ENCODE measurements at regions not wholly inside any gene's neighbourhood (a gene's known extent, or its start where the extent isn't known, plus 50 kb on each side); places are given as distances from the start of the nearest gene placed in this dataset.

DNA sequence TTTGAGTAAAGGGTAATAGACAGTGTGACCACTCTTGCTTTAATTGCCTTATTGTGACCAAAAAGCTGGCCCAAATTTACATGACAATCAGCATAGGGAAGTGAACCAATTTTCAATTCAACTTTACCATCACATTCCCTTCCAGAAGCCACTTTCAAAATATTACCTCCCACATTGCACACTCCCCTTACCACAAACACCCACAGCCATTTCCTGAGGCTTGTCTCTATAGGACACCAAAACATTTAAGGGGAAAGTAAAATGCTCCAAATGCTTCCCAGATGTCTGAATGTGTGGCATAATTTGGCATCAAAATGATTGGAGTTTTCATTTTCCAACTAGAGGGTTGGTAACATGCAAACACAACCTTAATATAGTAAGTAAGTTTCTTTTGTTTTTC lies 616.1 kb downstream of the SLC4A3 start:
- no peak for DNase-seq (ENCODE audit: extremely low spot score)
- POLR2A ChIA-PET: no interaction called here
- CTCF ChIA-PET: interaction anchor here (1.4 kb wide), 1 partner anchor 24 kb away, joined by 3 read pairs; no protein-coding TSS in a partner anchor
- TF ChIP-seq, protein P1, sequence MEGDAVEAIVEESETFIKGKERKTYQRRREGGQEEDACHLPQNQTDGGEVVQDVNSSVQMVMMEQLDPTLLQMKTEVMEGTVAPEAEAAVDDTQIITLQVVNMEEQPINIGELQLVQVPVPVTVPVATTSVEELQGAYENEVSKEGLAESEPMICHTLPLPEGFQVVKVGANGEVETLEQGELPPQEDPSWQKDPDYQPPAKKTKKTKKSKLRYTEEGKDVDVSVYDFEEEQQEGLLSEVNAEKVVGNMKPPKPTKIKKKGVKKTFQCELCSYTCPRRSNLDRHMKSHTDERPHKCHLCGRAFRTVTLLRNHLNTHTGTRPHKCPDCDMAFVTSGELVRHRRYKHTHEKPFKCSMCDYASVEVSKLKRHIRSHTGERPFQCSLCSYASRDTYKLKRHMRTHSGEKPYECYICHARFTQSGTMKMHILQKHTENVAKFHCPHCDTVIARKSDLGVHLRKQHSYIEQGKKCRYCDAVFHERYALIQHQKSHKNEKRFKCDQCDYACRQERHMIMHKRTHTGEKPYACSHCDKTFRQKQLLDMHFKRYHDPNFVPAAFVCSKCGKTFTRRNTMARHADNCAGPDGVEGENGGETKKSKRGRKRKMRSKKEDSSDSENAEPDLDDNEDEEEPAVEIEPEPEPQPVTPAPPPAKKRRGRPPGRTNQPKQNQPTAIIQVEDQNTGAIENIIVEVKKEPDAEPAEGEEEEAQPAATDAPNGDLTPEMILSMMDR (IDR thresholded peaks at IDR 0.05; ENCODE audit: control extremely low read depth, extremely low read depth, low read depth, missing control alignments): no peak

DNA sequence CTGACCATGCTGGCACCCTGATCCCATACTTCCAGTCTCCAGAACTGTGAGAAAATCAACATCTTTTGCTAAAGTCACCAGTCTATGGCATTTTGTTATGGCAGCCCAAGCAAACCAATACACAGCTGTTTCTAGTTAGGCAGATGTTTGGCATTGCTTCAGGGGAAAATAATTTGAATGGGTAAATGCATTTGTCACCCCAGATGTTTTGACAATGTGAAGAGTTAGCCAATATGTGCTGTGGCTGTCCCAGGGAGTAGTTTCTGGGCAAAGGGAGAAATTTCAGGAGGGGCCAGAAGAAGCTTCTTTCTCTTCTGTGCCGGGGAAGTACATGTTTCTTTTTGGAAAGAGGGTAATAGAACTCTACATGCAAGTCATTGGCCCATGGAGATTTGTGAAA lies 619.0 kb downstream of the SLC4A3 start:
- CTCF ChIA-PET: no interaction called here
- no peak for DNase-seq (ENCODE audit: extremely low spot score)
- TF ChIP-seq, protein P1 (IDR thresholded peaks at IDR 0.05; ENCODE audit: control extremely low read depth, extremely low read depth, low read depth, missing control alignments): no peak
- POLR2A ChIA-PET: no interaction called here

DNA sequence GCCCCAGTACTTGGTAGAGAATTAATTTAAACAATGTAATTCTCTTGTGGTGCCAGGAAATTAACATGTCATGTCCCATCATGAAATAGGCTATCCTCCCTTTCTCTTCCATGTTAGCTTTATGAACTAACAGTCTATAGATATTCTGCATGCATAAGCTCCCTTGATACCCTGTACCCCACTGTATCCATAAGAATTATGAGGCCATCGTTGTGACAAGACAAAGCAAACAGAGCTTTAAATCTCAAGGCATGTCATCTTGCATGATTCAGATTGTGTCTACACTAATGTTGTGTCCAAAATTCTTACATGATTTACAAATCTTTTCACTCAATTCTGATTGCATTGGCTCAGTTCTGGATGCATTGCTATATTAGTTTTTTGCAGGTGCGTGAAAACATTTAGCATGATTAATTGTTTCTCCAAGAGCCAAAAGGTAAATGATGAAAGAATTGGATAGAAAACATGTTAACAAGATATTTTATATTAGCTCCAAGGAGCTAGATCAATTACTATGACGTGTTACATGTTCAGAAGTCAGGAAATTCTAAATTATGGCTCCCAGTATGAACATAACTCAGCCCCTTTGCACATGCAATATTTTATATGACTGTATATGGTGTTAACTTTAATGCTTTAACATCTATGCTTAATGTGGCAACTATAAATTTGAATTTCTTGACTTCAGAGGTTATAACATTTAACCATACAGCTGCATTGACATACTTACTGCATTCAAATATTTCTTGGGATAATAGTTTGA lies 620.3 kb downstream of the SLC4A3 start:
- ChIA-PET CTCF (interaction anchor here (1.2 kb wide), 1 partner anchor 23 kb away, joined by 3 read pairs; no protein-coding TSS in a partner anchor), POLR2A (no interaction called here)
- DNase-seq (ENCODE audit: extremely low spot score): no peak
- TF ChIP-seq, protein P1 (IDR thresholded peaks at IDR 0.05; ENCODE audit: control extremely low read depth, extremely low read depth, low read depth, missing control alignments): no peak

DNA sequence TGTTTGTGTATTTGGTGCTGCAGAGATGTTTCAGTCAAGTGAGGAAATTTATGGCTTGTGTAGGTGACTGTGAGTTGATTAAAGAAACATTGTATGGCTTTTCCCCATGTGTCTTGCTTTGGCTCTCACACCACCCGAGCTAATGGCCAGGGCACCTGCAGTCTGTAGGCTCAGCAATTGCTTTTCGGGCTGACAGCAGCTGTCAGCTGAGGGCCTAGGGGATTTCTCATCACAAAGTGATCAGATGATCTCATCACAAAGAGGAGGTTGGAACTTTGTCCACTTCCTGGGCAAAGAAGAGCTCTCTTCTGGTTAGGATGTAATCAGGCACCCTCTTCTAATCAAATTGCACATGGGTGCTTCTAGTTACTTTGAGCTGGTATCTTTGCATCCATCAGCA lies 632.2 kb downstream of the SLC4A3 start:
- no peak for DNase-seq (ENCODE audit: extremely low spot score)
- CTCF ChIA-PET: no interaction called here
- TF ChIP-seq, protein P1 (IDR thresholded peaks at IDR 0.05; ENCODE audit: control extremely low read depth, extremely low read depth, low read depth, missing control alignments): no peak
- POLR2A ChIA-PET: no interaction called here

DNA sequence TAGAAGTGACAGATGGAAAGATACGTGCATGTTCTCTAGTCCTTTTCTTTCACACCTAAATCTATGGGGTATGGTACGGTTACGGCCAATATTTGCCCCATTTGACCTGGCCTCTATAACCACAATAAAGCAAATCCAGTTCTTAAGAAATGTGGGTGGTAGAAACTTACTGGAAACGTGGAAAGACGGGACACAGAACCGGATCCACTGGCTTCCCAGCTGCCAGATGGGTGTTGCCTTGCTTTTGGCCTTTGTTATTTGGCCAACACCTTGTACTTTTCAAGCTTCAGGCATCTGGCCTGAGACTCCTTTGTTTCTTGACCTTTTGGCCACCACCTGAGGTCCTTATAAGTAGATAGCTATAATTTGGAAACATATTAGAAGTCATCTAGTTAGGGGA lies 635.9 kb downstream of the SLC4A3 start:
- DNase-seq (ENCODE audit: extremely low spot score): no peak
- ChIA-PET CTCF (interaction anchor here (1.7 kb wide), 1 partner anchor 11 kb away, joined by 3 read pairs; no protein-coding TSS in a partner anchor), POLR2A (no interaction called here)
- TF ChIP-seq, protein P1 (IDR thresholded peaks at IDR 0.05; ENCODE audit: control extremely low read depth, extremely low read depth, low read depth, missing control alignments): no peak

DNA sequence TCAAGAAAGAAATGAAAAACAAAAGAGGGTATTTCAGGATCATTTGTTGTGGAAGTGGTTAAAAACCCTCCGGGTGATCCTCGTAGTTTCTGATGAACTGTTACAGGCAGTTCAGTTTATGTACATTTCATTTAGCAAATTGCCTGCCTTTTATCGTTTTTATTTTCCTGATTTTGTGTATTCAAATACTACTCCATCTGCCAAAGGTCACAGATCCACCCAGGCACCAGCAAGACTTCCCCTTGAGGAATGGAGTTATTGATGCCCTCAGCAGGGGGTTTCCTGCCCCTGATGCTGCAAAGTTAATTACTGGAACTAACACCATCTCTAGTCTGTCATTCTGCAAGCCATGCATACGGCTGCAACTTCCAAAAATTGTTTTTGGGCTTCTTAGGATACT lies 641.9 kb downstream of the SLC4A3 start:
- POLR2A ChIA-PET: no interaction called here
- DNase-seq (ENCODE audit: extremely low spot score): no peak
- CTCF ChIA-PET: no interaction called here

More for the DNA sequence above, 641.9 kb downstream of the SLC4A3 start:
- TF ChIP-seq, protein P1 (IDR thresholded peaks at IDR 0.05; ENCODE audit: control extremely low read depth, extremely low read depth, low read depth, missing control alignments): no peak

Data from GM10248 (cell line).